ENCODE measurements at regions not wholly inside any gene's neighbourhood (a gene's known extent, or its start where the extent isn't known, plus 50 kb on each side); places are given as distances from the start of the nearest gene placed in this dataset.

DNA sequence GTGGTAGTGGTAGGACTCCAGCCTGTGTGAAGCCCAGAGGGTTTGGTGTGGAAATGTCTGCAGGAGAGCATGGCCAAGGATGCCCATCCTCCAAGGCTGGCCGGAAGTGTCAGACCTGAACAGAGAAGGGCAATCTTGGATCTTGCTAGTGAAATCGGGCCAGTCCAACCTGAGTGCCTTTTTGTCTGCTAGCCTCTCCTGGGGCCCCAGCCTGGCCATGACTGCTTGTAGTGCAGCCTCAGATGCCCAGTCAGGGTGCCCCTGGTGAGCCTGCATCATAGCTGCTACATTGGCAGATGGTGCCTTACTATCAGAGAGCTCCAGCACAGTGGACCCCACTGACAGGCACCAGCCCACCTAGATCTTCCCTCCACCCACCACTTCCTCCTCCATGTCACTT is 99.3 kb upstream of the PCDH18 start:
- TF ChIP-seq, protein P1, sequence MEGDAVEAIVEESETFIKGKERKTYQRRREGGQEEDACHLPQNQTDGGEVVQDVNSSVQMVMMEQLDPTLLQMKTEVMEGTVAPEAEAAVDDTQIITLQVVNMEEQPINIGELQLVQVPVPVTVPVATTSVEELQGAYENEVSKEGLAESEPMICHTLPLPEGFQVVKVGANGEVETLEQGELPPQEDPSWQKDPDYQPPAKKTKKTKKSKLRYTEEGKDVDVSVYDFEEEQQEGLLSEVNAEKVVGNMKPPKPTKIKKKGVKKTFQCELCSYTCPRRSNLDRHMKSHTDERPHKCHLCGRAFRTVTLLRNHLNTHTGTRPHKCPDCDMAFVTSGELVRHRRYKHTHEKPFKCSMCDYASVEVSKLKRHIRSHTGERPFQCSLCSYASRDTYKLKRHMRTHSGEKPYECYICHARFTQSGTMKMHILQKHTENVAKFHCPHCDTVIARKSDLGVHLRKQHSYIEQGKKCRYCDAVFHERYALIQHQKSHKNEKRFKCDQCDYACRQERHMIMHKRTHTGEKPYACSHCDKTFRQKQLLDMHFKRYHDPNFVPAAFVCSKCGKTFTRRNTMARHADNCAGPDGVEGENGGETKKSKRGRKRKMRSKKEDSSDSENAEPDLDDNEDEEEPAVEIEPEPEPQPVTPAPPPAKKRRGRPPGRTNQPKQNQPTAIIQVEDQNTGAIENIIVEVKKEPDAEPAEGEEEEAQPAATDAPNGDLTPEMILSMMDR (conservative IDR thresholded peaks at IDR 0.05; ENCODE audit: low read length): no peak
- TF ChIP-seq EZH2phosphoT487 (IDR thresholded peaks at IDR 0.05; ENCODE audit: borderline replicate concordance, low read depth, low read length): no peak
